ENCODE measurements at regions not wholly inside any gene's neighbourhood (a gene's known extent, or its start where the extent isn't known, plus 50 kb on each side); places are given as distances from the start of the nearest gene placed in this dataset.

DNA sequence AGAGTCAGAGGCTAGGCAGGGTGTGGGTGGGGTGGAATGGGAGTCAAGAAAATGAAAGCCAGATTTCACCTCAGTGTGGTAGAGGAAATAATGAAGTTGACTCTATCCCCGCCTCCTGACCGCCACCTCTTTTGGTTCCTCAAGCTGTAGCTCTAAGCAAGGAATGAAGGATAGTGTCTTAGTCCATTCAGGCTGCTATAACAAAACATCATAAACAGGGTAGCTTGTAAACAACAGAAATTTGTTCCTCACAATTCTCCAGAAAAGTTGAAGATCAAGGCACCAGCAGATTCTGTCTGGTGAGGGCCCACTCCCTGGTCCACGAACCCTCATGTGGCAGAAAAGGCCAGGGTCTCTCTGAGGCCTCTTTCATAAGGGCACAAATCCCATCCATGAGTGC lies 109.1 kb upstream of the AMN1 start:
- FAIRE-seq (no peak), DNase-seq (ENCODE audit: low read depth, low spot score) (no peak)
- Histone ChIP-seq H3K9ac (ENCODE audit: control insufficient read depth, extremely low read depth, insufficient read depth, low read length) (no peak overlapping the region), H4K20me1 (ENCODE audit: control insufficient read depth, extremely low read depth, insufficient read depth, low read length) (no peaks in the 10 kb centered on the region), H3K36me3 (ENCODE audit: control insufficient read depth in 2 of 2, extremely low read depth in 1 of 2, insufficient read depth in 2 of 2, low read length in 2 of 2) (no peaks in the 10 kb centered on the region), H3K9me3 (ENCODE audit: control insufficient read depth, low read depth, low read length) (no peaks in the 10 kb centered on the region), H2AFZ (ENCODE audit: control insufficient read depth, low read length) (no peak overlapping the region), H3K4me1 (ENCODE audit: control insufficient read depth, extremely low read depth, insufficient read depth, low read length) (no peaks in the 10 kb centered on the region), H3K4me3 (ENCODE audit: control insufficient read depth in 2 of 3, extremely low read depth in 1 of 3, insufficient read depth in 2 of 3, low read depth in 1 of 3, low read length in 3 of 3) (no peak overlapping the region), H3K27ac (ENCODE audit: control insufficient read depth, insufficient read depth, low read length) (no peak overlapping the region), H3K9me1 (ENCODE audit: control insufficient read depth, extremely low read depth, insufficient read depth, low read length) (no peaks in the 10 kb centered on the region), H3K4me2 (ENCODE audit: control insufficient read depth, extremely low read depth, insufficient read depth, low read depth, low read length) (no peak overlapping the region), H3K79me2 (ENCODE audit: control insufficient read depth, insufficient read depth, low read length) (no peaks in the 10 kb centered on the region), H3K27me3 (ENCODE audit: control insufficient read depth, extremely low read depth, insufficient read depth, low read length) (no peaks in the 10 kb centered on the region)
- dilution Hi-C loops (cut with MboI; ENCODE audit: extremely low pct_ligation_motif_present, low sequenced_read_pairs) = no loop called here
- TF ChIP-seq EZH2 (IDR thresholded peaks at IDR 0.05; ENCODE audit: low read length) = no peak

GRCh38 chr12:31835276-31835882 lies 106.6 kb upstream of the AMN1 start:
- Histone ChIP-seq H3K4me1 (ENCODE audit: control insufficient read depth, extremely low read depth, insufficient read depth, low read length) (no peaks in the 10 kb centered on the region), H2AFZ (ENCODE audit: control insufficient read depth, low read length) (no peak overlapping the region), H3K9me3 (ENCODE audit: control insufficient read depth, low read depth, low read length) (no peaks in the 10 kb centered on the region), H3K27me3 (ENCODE audit: control insufficient read depth, extremely low read depth, insufficient read depth, low read length) (no peaks in the 10 kb centered on the region), H3K9me1 (ENCODE audit: control insufficient read depth, extremely low read depth, insufficient read depth, low read length) (no peaks in the 10 kb centered on the region), H3K27ac (ENCODE audit: control insufficient read depth, insufficient read depth, low read length) (no peak overlapping the region), H3K4me3 (ENCODE audit: control insufficient read depth in 2 of 3, extremely low read depth in 1 of 3, insufficient read depth in 2 of 3, low read depth in 1 of 3, low read length in 3 of 3) (no peak overlapping the region), H3K36me3 (ENCODE audit: control insufficient read depth in 2 of 2, extremely low read depth in 1 of 2, insufficient read depth in 2 of 2, low read length in 2 of 2) (no peaks in the 10 kb centered on the region), H3K79me2 (ENCODE audit: control insufficient read depth, insufficient read depth, low read length) (no peaks in the 10 kb centered on the region), H4K20me1 (ENCODE audit: control insufficient read depth, extremely low read depth, insufficient read depth, low read length) (no peaks in the 10 kb centered on the region), H3K4me2 (ENCODE audit: control insufficient read depth, extremely low read depth, insufficient read depth, low read depth, low read length) (no peak overlapping the region), H3K9ac (ENCODE audit: control insufficient read depth, extremely low read depth, insufficient read depth, low read length) (no peak overlapping the region)
- no peak for DNase-seq (ENCODE audit: low read depth, low spot score)
- dilution Hi-C loops (cut with MboI; ENCODE audit: extremely low pct_ligation_motif_present, low sequenced_read_pairs) = no loop called here
- TF ChIP-seq EZH2 (IDR thresholded peaks at IDR 0.05; ENCODE audit: low read length) (no peak), CTCF (optimal IDR thresholded peaks at IDR 0.05 in 1 of 3, IDR thresholded peaks at IDR 0.05 in 1 of 3, conservative IDR thresholded peaks at IDR 0.05 in 1 of 3; ENCODE audit: extremely low read depth in 1 of 3, insufficient read depth in 2 of 3, low read length in 3 of 3) (no peak)
- no peak for FAIRE-seq

- no peak overlapping the region for H3K4me2 ChIP-seq (ENCODE audit: control insufficient read depth, extremely low read depth, insufficient read depth, low read depth, low read length)
- H3K4me1 ChIP-seq (ENCODE audit: control insufficient read depth, extremely low read depth, insufficient read depth, low read length) = no peaks in the 10 kb centered on the region
- H3K9me1 ChIP-seq (ENCODE audit: control insufficient read depth, extremely low read depth, insufficient read depth, low read length) = no peaks in the 10 kb centered on the region
- FAIRE-seq (no peak), DNase-seq (ENCODE audit: low read depth, low spot score) (no peak)
- H3K4me3 ChIP-seq (ENCODE audit: control insufficient read depth in 2 of 3, extremely low read depth in 1 of 3, insufficient read depth in 2 of 3, low read depth in 1 of 3, low read length in 3 of 3) = no peak overlapping the region
- no peaks in the 10 kb centered on the region for H4K20me1 ChIP-seq (ENCODE audit: control insufficient read depth, extremely low read depth, insufficient read depth, low read length)
- no peaks in the 10 kb centered on the region for H3K27me3 ChIP-seq (ENCODE audit: control insufficient read depth, extremely low read depth, insufficient read depth, low read length)
- H3K9ac ChIP-seq (ENCODE audit: control insufficient read depth, extremely low read depth, insufficient read depth, low read length) = no peak overlapping the region
- no peak overlapping the region for H3K27ac ChIP-seq (ENCODE audit: control insufficient read depth, insufficient read depth, low read length)
- no peaks in the 10 kb centered on the region for H3K79me2 ChIP-seq (ENCODE audit: control insufficient read depth, insufficient read depth, low read length)
- dilution Hi-C loops (cut with MboI; ENCODE audit: extremely low pct_ligation_motif_present, low sequenced_read_pairs) = no loop called here
- no peak for TF ChIP-seq EZH2 (IDR thresholded peaks at IDR 0.05; ENCODE audit: low read length)
- no peak for TF ChIP-seq CTCF (optimal IDR thresholded peaks at IDR 0.05 in 1 of 3, IDR thresholded peaks at IDR 0.05 in 1 of 3, conservative IDR thresholded peaks at IDR 0.05 in 1 of 3; ENCODE audit: extremely low read depth in 1 of 3, insufficient read depth in 2 of 3, low read length in 3 of 3)
- no peak overlapping the region for H2AFZ ChIP-seq (ENCODE audit: control insufficient read depth, low read length)
- H3K9me3 ChIP-seq (ENCODE audit: control insufficient read depth, low read depth, low read length) = no peaks in the 10 kb centered on the region
- no peaks in the 10 kb centered on the region for H3K36me3 ChIP-seq (ENCODE audit: control insufficient read depth in 2 of 2, extremely low read depth in 1 of 2, insufficient read depth in 2 of 2, low read length in 2 of 2)
These were observed 105.3 kb upstream of the AMN1 start for GRCh38 chr12:31834150-31834549.

Measured in keratinocyte (primary cell).